K562 (cell line): ENCODE measurements at regions not wholly inside any gene's neighbourhood (a gene's known extent, or its start where the extent isn't known, plus 50 kb on each side); places are given as distances from the start of the nearest gene placed in this dataset.

Source experiments
- ATAC-seq: fragments of 200-7000 bp; cut with Tn5 transposase; 3 replicates; pipeline ENCODE4 v1.9.1; 2020; ENCODE audit warnings: moderate library complexity
- BruUV-seq: library from RNA; stranded (reverse); fragments of 400-500 nt; replicated peaks from 2 replicates; lab custom pipeline; 2021; lab: Mats Ljungman, UMichigan
- CTCF ChIA-PET: fragments of 300-600 bp; formaldehyde crosslinking; extraction: SDS; loops from one replicate; lab custom pipeline; 2021; ENCODE audit warnings: low intra/inter-chr PET ratio; lab: Yijun Ruan, JAX
- POLR2A ChIA-PET: fragments of 300-600, 350-650 bp; sonication (Branson Sonifier 250); formaldehyde crosslinking; extraction: SDS; loops from one replicate; lab custom pipeline; 2021; ENCODE audit warnings: antibody characterized with exemption, inconsistent platforms; lab: Yijun Ruan, JAX
- DNase-seq, 4 experiments: peaks; one replicate each; pipeline versions ENCODE4 v3.0.0 to v3.0.0-alpha.2; 2011 to 2018; ENCODE audit warnings: low spot score in 3 of 4, mixed read lengths in 3 of 4; ENCODE audit errors: extremely low read depth in 1 of 4
- FAIRE-seq: peaks from 2 replicates; lab custom pipeline; 2011; peaks lifted over from hg19 to GRCh38; lab: Jason Lieb, UNC
- H2AFZ ChIP-seq: 2 replicates; pipeline ENCODE4 v1.6.0; 2011; ENCODE audit warnings: low read depth, low read length, control low read depth, inconsistent platforms
- H3K27ac ChIP-seq: fragments of 200-600 bp; 3 replicates; pipeline ENCODE4 v1.8.0; 2011; ENCODE audit warnings: low read depth, mild to moderate bottlenecking, control low read depth, inconsistent platforms, low read length, moderate library complexity, mixed read lengths; ENCODE audit errors: extremely low read depth
- H3K27me3 ChIP-seq, 2 experiments: fragments of 300-600 bp in 1 of 2; 2 replicates in 1 of 2; 3 replicates in 1 of 2; pipeline versions ENCODE4 v1.6.0 to v1.8.0; 2011; ENCODE audit warnings: inconsistent platforms in 2 of 2, low read length in 2 of 2, mild to moderate bottlenecking in 1 of 2, mixed read lengths in 1 of 2, moderate library complexity in 1 of 2; ENCODE audit not compliant: control insufficient read depth in 2 of 2, insufficient read depth in 2 of 2
- H3K36me3 ChIP-seq: fragments of 300-600 bp; 3 replicates; pipeline ENCODE4 v1.8.0; 2011; ENCODE audit warnings: mild to moderate bottlenecking, low read length, inconsistent platforms; ENCODE audit not compliant: control insufficient read depth, insufficient read depth
- H3K4me1 ChIP-seq, 2 experiments: fragments of 200-600 bp in 1 of 2; replicated peaks in 1 of 2; 2 replicates in 1 of 2; 3 replicates in 1 of 2; pipeline versions ENCODE4 v1.5.1 to v1.8.0; 2011; ENCODE audit warnings: inconsistent platforms in 2 of 2, low read length in 2 of 2, mild to moderate bottlenecking in 1 of 2, mixed read lengths in 1 of 2, moderate library complexity in 1 of 2; ENCODE audit not compliant: control insufficient read depth in 2 of 2, insufficient read depth in 2 of 2
- H3K4me2 ChIP-seq: 2 replicates; pipeline ENCODE4 v1.6.1; 2011; ENCODE audit warnings: low read length, control low read depth, inconsistent platforms, mixed read lengths; ENCODE audit not compliant: insufficient read depth
- H3K4me3 ChIP-seq: fragments of 200-600 bp; sonication (generic), shearing (Covaris generic); 2 replicates; pipeline ENCODE4 v1.5.1; 2016; ENCODE audit warnings: control low read depth, inconsistent platforms
- H3K79me2 ChIP-seq: fragments of 200-600 bp; 3 replicates; pipeline ENCODE4 v1.8.0; 2011; ENCODE audit warnings: low read length, inconsistent platforms; ENCODE audit not compliant: control insufficient read depth, insufficient read depth
- H3K9ac ChIP-seq, 2 experiments: 2 replicates each; pipeline versions ENCODE4 v1.6.0 to v1.6.1; 2011; ENCODE audit warnings: low read depth in 2 of 2, low read length in 2 of 2, control low read depth in 1 of 2, inconsistent platforms in 1 of 2, mild to moderate bottlenecking in 1 of 2, mixed read lengths in 1 of 2; ENCODE audit not compliant: insufficient read depth in 1 of 2
- H3K9me1 ChIP-seq: one replicate; pipeline ENCODE4 v1.6.0; 2011; ENCODE audit warnings: inconsistent platforms, mild to moderate bottlenecking, low read length, moderate library complexity; ENCODE audit not compliant: control insufficient read depth, insufficient read depth
- H3K9me3 ChIP-seq: replicated peaks from 2 replicates; pipeline ENCODE4 v1.5.1; 2011; ENCODE audit warnings: low read depth, low read length, inconsistent platforms; ENCODE audit not compliant: control insufficient read depth, insufficient read depth
- H4K20me1 ChIP-seq: replicated peaks from 2 replicates; pipeline ENCODE4 v1.6.1; 2011; ENCODE audit warnings: low read length, inconsistent platforms, mixed read lengths; ENCODE audit not compliant: control insufficient read depth, insufficient read depth
- CEBPG ChIP-seq, 3 experiments: fragments of 200-800 bp in 1 of 3; sonication (Bioruptor generic) in 1 of 3; sonication (generic) in 1 of 3; formaldehyde crosslinking in 1 of 3; IDR thresholded peaks in 2 of 3; conservative IDR thresholded peaks in 1 of 3; 2 replicates each; pipeline versions ENCODE4 v1.6.1 to v1.8.0; 2016 to 2022; ENCODE audit warnings: missing compliant biosample characterization in 2 of 3, missing genetic modification characterization in 2 of 3, mild to moderate bottlenecking in 1 of 3, missing genetic modification reagents in 1 of 3
- EP400 ChIP-seq: fragments of 450-650 bp; IDR thresholded peaks from 2 replicates; pipeline ENCODE4 v1.6.1; 2017; ENCODE audit warnings: antibody characterized with exemption, mild to moderate bottlenecking, moderate library complexity
- HNRNPUL1 ChIP-seq: fragments of 200-400 bp; formaldehyde crosslinking; IDR thresholded peaks from 2 replicates; pipeline ENCODE4 v1.6.1; 2017; ENCODE audit warnings: low read length
- NEUROD1 ChIP-seq: fragments of 150-350 bp; IDR thresholded peaks from 2 replicates; pipeline ENCODE4 v1.6.1; 2014; ENCODE audit warnings: borderline replicate concordance, low read length, low read depth; ENCODE audit not compliant: partially characterized antibody
- NR0B1 ChIP-seq: fragments of 450-650 bp; IDR thresholded peaks from one replicate; pipeline ENCODE4 v1.6.1; 2018; ENCODE audit warnings: mild to moderate bottlenecking, moderate library complexity; ENCODE audit not compliant: partially characterized antibody
- RBM22 ChIP-seq: fragments of 200-400 bp; formaldehyde crosslinking; IDR thresholded peaks from 2 replicates; pipeline ENCODE4 v1.6.1; 2018; ENCODE audit warnings: low read length, low read depth; ENCODE audit not compliant: poor library complexity, severe bottlenecking
- SMAD3 ChIP-seq: fragments of 450-650 bp; formaldehyde crosslinking; conservative IDR thresholded peaks from 2 replicates; pipeline ENCODE4 v1.4.0; 2020; ENCODE audit warnings: mild to moderate bottlenecking
- ZNF12 ChIP-seq: sonication (generic); formaldehyde crosslinking; IDR thresholded peaks from 2 replicates; pipeline ENCODE4 v1.4.0; 2020; ENCODE audit warnings: mild to moderate bottlenecking, missing genetic modification reagents
- ZNF444 ChIP-seq: fragments of 250-450 bp; sonication (Bioruptor Pico); IDR thresholded peaks from 2 replicates; pipeline ENCODE4 v1.4.0; 2020; ENCODE audit warnings: mild to moderate bottlenecking, moderate library complexity
- WGBS: fragments of 100-300 bp; shearing (Covaris generic); methylation state at CpG from one replicate; pipeline ENCODE4 v1.1.6; 2016; ENCODE audit warnings: low coverage, mixed read lengths; ENCODE audit not compliant: insufficient coverage; ENCODE audit errors: missing lambda C conversion rate; 5-methylcytosine and 5-hydroxymethylcytosine counted together
- in situ Hi-C: fragments of 300-500 bp; cut with MboI; formaldehyde crosslinking; loops from 4 replicates; pipeline ENCODE4 v1.15.0; 2018; ENCODE audit warnings: inconsistent platforms, mixed read lengths
- intact Hi-C: fragments of 100-400 bp; cut with micrococcal nuclease; formaldehyde crosslinking; loops from 2 replicates; pipeline ENCODE4 v1.14.2; 2022
- TF ChIP-seq, protein P1 (sequence below): sonication (generic); formaldehyde crosslinking; IDR thresholded peaks from 2 replicates; pipeline ENCODE4 v1.8.0; 2022; ENCODE audit warnings: mild to moderate bottlenecking, missing genetic modification reagents
- TF ChIP-seq, protein P2 (sequence below): sonication (generic); formaldehyde crosslinking; IDR thresholded peaks from 2 replicates; pipeline ENCODE4 v1.8.0; 2023; ENCODE audit warnings: mild to moderate bottlenecking, missing genetic modification reagents

- no TSS peak for BruUV-seq
- ChIA-PET POLR2A (no interaction called here), CTCF (no interaction called here)
- ATAC-seq (no peak), FAIRE-seq (no peak), DNase-seq (no peak)
- intact Hi-C loops: no loop called here
- WGBS: 23% methylated on average over 11 of the region's 11 CpGs
- Histone ChIP-seq H2AFZ (no peak overlapping the region), H3K9me3 (no peaks in the 10 kb centered on the region), H3K36me3 (no peaks in the 10 kb centered on the region), H3K9ac (no peak overlapping the region), H3K27ac (no peak overlapping the region), H3K27me3 (no peaks in the 10 kb centered on the region), H4K20me1 (no peaks in the 10 kb centered on the region), H3K4me2 (no peak overlapping the region), H3K4me1 (no peaks in the 10 kb centered on the region), H3K4me3 (no peak overlapping the region), H3K9me1 (no peaks in the 10 kb centered on the region), H3K79me2 (no peaks in the 10 kb centered on the region)
- in situ Hi-C loops: no loop called here
- TF ChIP-seq EP400: no peak
- TF ChIP-seq NEUROD1: no peak
- TF ChIP-seq SMAD3: no peak
- TF ChIP-seq ZNF12 (CRISPR knock-in tag): no peak
- TF ChIP-seq CEBPG (CRISPR knock-in tag; IDR thresholded peaks at IDR 0.05): no peak
- TF ChIP-seq CEBPG (tag; conservative IDR thresholded peaks at IDR 0.05 in 1 of 2, IDR thresholded peaks at IDR 0.05 in 1 of 2): no peak
- TF ChIP-seq, protein P1, sequence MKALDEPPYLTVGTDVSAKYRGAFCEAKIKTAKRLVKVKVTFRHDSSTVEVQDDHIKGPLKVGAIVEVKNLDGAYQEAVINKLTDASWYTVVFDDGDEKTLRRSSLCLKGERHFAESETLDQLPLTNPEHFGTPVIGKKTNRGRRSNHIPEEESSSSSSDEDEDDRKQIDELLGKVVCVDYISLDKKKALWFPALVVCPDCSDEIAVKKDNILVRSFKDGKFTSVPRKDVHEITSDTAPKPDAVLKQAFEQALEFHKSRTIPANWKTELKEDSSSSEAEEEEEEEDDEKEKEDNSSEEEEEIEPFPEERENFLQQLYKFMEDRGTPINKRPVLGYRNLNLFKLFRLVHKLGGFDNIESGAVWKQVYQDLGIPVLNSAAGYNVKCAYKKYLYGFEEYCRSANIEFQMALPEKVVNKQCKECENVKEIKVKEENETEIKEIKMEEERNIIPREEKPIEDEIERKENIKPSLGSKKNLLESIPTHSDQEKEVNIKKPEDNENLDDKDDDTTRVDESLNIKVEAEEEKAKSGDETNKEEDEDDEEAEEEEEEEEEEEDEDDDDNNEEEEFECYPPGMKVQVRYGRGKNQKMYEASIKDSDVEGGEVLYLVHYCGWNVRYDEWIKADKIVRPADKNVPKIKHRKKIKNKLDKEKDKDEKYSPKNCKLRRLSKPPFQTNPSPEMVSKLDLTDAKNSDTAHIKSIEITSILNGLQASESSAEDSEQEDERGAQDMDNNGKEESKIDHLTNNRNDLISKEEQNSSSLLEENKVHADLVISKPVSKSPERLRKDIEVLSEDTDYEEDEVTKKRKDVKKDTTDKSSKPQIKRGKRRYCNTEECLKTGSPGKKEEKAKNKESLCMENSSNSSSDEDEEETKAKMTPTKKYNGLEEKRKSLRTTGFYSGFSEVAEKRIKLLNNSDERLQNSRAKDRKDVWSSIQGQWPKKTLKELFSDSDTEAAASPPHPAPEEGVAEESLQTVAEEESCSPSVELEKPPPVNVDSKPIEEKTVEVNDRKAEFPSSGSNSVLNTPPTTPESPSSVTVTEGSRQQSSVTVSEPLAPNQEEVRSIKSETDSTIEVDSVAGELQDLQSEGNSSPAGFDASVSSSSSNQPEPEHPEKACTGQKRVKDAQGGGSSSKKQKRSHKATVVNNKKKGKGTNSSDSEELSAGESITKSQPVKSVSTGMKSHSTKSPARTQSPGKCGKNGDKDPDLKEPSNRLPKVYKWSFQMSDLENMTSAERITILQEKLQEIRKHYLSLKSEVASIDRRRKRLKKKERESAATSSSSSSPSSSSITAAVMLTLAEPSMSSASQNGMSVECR (CRISPR knock-in tag): no peak
- TF ChIP-seq NR0B1: no peak
- TF ChIP-seq, protein P2, sequence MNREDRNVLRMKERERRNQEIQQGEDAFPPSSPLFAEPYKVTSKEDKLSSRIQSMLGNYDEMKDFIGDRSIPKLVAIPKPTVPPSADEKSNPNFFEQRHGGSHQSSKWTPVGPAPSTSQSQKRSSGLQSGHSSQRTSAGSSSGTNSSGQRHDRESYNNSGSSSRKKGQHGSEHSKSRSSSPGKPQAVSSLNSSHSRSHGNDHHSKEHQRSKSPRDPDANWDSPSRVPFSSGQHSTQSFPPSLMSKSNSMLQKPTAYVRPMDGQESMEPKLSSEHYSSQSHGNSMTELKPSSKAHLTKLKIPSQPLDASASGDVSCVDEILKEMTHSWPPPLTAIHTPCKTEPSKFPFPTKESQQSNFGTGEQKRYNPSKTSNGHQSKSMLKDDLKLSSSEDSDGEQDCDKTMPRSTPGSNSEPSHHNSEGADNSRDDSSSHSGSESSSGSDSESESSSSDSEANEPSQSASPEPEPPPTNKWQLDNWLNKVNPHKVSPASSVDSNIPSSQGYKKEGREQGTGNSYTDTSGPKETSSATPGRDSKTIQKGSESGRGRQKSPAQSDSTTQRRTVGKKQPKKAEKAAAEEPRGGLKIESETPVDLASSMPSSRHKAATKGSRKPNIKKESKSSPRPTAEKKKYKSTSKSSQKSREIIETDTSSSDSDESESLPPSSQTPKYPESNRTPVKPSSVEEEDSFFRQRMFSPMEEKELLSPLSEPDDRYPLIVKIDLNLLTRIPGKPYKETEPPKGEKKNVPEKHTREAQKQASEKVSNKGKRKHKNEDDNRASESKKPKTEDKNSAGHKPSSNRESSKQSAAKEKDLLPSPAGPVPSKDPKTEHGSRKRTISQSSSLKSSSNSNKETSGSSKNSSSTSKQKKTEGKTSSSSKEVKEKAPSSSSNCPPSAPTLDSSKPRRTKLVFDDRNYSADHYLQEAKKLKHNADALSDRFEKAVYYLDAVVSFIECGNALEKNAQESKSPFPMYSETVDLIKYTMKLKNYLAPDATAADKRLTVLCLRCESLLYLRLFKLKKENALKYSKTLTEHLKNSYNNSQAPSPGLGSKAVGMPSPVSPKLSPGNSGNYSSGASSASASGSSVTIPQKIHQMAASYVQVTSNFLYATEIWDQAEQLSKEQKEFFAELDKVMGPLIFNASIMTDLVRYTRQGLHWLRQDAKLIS (CRISPR knock-in tag): no peak
- TF ChIP-seq RBM22: no peak
- TF ChIP-seq ZNF444 (CRISPR knock-in tag): no peak
- TF ChIP-seq HNRNPUL1: no peak
Measured at GRCh38 chr3:64863226-64864212, 175.7 kb upstream of the ADAMTS9 start.
